ENCODE measurements at regions not wholly inside any gene's neighbourhood (a gene's known extent, or its start where the extent isn't known, plus 50 kb on each side); places are given as distances from the start of the nearest gene placed in this dataset.

GRCh38 chr5:126168785-126169184 is 254.4 kb upstream of the GRAMD2B start:
- peaks cover 5 to 23% of the 10 kb centered on the region in 2 donors for H3K9me3 ChIP-seq (ENCODE audit: control insufficient read depth in 2 of 2, low read length in 2 of 2)
- no peaks in the 10 kb centered on the region for H3K27me3 ChIP-seq (ENCODE audit: control insufficient read depth in 1 of 2, insufficient read depth in 2 of 2, low read length in 2 of 2)
- peaks cover 3% of the 10 kb centered on the region for H3K4me1 ChIP-seq (ENCODE audit: control insufficient read depth, insufficient read depth, low read length)
- H3K36me3 ChIP-seq (ENCODE audit: control insufficient read depth in 2 of 2, insufficient read depth in 2 of 2, low read length in 2 of 2): no peaks in the 10 kb centered on the region
- H3K9ac ChIP-seq (ENCODE audit: low read length in 2 of 2): no peak overlapping the region
- H3K4me3 ChIP-seq (ENCODE audit: low read length in 2 of 2): no peak overlapping the region
- H3K27ac ChIP-seq (ENCODE audit: low read length): no peak overlapping the region

GRCh38 chr5:126171916-126172315 is 251.3 kb upstream of the GRAMD2B start:
- Histone ChIP-seq H3K27me3 (ENCODE audit: control insufficient read depth in 1 of 2, insufficient read depth in 2 of 2, low read length in 2 of 2) (no peaks in the 10 kb centered on the region), H3K27ac (ENCODE audit: low read length) (no peak overlapping the region), H3K36me3 (ENCODE audit: control insufficient read depth in 2 of 2, insufficient read depth in 2 of 2, low read length in 2 of 2) (no peaks in the 10 kb centered on the region), H3K9me3 (ENCODE audit: control insufficient read depth in 2 of 2, low read length in 2 of 2) (peaks cover 0 to 18% of the 10 kb centered on the region in 2 donors), H3K4me1 (ENCODE audit: control insufficient read depth, insufficient read depth, low read length) (peaks cover 3% of the 10 kb centered on the region), H3K9ac (ENCODE audit: low read length in 2 of 2) (no peak overlapping the region), H3K4me3 (ENCODE audit: low read length in 2 of 2) (no peak overlapping the region)

GRCh38 chr5:126172812-126173211 is 250.4 kb upstream of the GRAMD2B start:
- Histone ChIP-seq H3K27me3 (ENCODE audit: control insufficient read depth in 1 of 2, insufficient read depth in 2 of 2, low read length in 2 of 2) (no peaks in the 10 kb centered on the region), H3K9me3 (ENCODE audit: control insufficient read depth in 2 of 2, low read length in 2 of 2) (peaks cover 0 to 15% of the 10 kb centered on the region in 2 donors), H3K4me1 (ENCODE audit: control insufficient read depth, insufficient read depth, low read length) (peaks cover 1% of the 10 kb centered on the region), H3K36me3 (ENCODE audit: control insufficient read depth in 2 of 2, insufficient read depth in 2 of 2, low read length in 2 of 2) (no peaks in the 10 kb centered on the region), H3K9ac (ENCODE audit: low read length in 2 of 2) (no peak overlapping the region), H3K27ac (ENCODE audit: low read length) (no peak overlapping the region), H3K4me3 (ENCODE audit: low read length in 2 of 2) (no peak overlapping the region)

- no peaks in the 10 kb centered on the region for H3K4me1 ChIP-seq (ENCODE audit: control insufficient read depth, insufficient read depth, low read length)
- H3K4me3 ChIP-seq (ENCODE audit: low read length in 2 of 2): no peak overlapping the region
- no peak overlapping the region for H3K9ac ChIP-seq (ENCODE audit: low read length in 2 of 2)
- no peaks in the 10 kb centered on the region for H3K36me3 ChIP-seq (ENCODE audit: control insufficient read depth in 2 of 2, insufficient read depth in 2 of 2, low read length in 2 of 2)
- H3K27me3 ChIP-seq (ENCODE audit: control insufficient read depth in 1 of 2, insufficient read depth in 2 of 2, low read length in 2 of 2): no peaks in the 10 kb centered on the region
- H3K27ac ChIP-seq (ENCODE audit: low read length): no peak overlapping the region
- no peaks in the 10 kb centered on the region for H3K9me3 ChIP-seq (ENCODE audit: control insufficient read depth in 2 of 2, low read length in 2 of 2)
Observed at GRCh38 chr5:126178521-126178920, 244.7 kb upstream of the GRAMD2B start.

GRCh38 chr5:126182971-126183695 is 240.1 kb upstream of the GRAMD2B start:
- no peak overlapping the region for H3K9ac ChIP-seq (ENCODE audit: low read length in 2 of 2)
- H3K27ac ChIP-seq (ENCODE audit: low read length): no peak overlapping the region
- no peaks in the 10 kb centered on the region for H3K4me1 ChIP-seq (ENCODE audit: control insufficient read depth, insufficient read depth, low read length)
- no peak overlapping the region for H3K4me3 ChIP-seq (ENCODE audit: low read length in 2 of 2)
- no peaks in the 10 kb centered on the region for H3K27me3 ChIP-seq (ENCODE audit: control insufficient read depth in 1 of 2, insufficient read depth in 2 of 2, low read length in 2 of 2)
- no peaks in the 10 kb centered on the region for H3K9me3 ChIP-seq (ENCODE audit: control insufficient read depth in 2 of 2, low read length in 2 of 2)
- no peaks in the 10 kb centered on the region for H3K36me3 ChIP-seq (ENCODE audit: control insufficient read depth in 2 of 2, insufficient read depth in 2 of 2, low read length in 2 of 2)

GRCh38 chr5:126184474-126184873 is 238.7 kb upstream of the GRAMD2B start:
- Histone ChIP-seq H3K4me1 (ENCODE audit: control insufficient read depth, insufficient read depth, low read length) (no peaks in the 10 kb centered on the region), H3K9me3 (ENCODE audit: control insufficient read depth in 2 of 2, low read length in 2 of 2) (no peaks in the 10 kb centered on the region), H3K9ac (ENCODE audit: low read length in 2 of 2) (no peak overlapping the region), H3K27me3 (ENCODE audit: control insufficient read depth in 1 of 2, insufficient read depth in 2 of 2, low read length in 2 of 2) (no peaks in the 10 kb centered on the region), H3K36me3 (ENCODE audit: control insufficient read depth in 2 of 2, insufficient read depth in 2 of 2, low read length in 2 of 2) (no peaks in the 10 kb centered on the region), H3K4me3 (ENCODE audit: low read length in 2 of 2) (no peak overlapping the region), H3K27ac (ENCODE audit: low read length) (no peak overlapping the region)

- no peaks in the 10 kb centered on the region for H3K4me1 ChIP-seq (ENCODE audit: control insufficient read depth, insufficient read depth, low read length)
- H3K27ac ChIP-seq (ENCODE audit: low read length): no peak overlapping the region
Observed at GRCh38 chr5:126186210-126186609, 237.0 kb upstream of the GRAMD2B start.

GRCh38 chr5:126188804-126189203 is 234.4 kb upstream of the GRAMD2B start:
- no peak overlapping the region for H3K9ac ChIP-seq (ENCODE audit: low read length in 2 of 2)

More at GRCh38 chr5:126186210-126186609, 237.0 kb upstream of the GRAMD2B start:
- H3K9me3 ChIP-seq (ENCODE audit: control insufficient read depth in 2 of 2, low read length in 2 of 2): no peaks in the 10 kb centered on the region
- H3K27me3 ChIP-seq (ENCODE audit: control insufficient read depth in 1 of 2, insufficient read depth in 2 of 2, low read length in 2 of 2): no peaks in the 10 kb centered on the region
- no peak overlapping the region for H3K4me3 ChIP-seq (ENCODE audit: low read length in 2 of 2)
- H3K9ac ChIP-seq (ENCODE audit: low read length in 2 of 2): no peak overlapping the region
- no peaks in the 10 kb centered on the region for H3K36me3 ChIP-seq (ENCODE audit: control insufficient read depth in 2 of 2, insufficient read depth in 2 of 2, low read length in 2 of 2)

GRCh38 chr5:126189231-126189630 is 234.0 kb upstream of the GRAMD2B start:
- H3K4me1 ChIP-seq (ENCODE audit: control insufficient read depth, insufficient read depth, low read length): no peaks in the 10 kb centered on the region
- no peak overlapping the region for H3K27ac ChIP-seq (ENCODE audit: low read length)
- no peak overlapping the region for H3K9ac ChIP-seq (ENCODE audit: low read length in 2 of 2)
- no peak overlapping the region for H3K4me3 ChIP-seq (ENCODE audit: low read length in 2 of 2)
- no peaks in the 10 kb centered on the region for H3K36me3 ChIP-seq (ENCODE audit: control insufficient read depth in 2 of 2, insufficient read depth in 2 of 2, low read length in 2 of 2)
- H3K27me3 ChIP-seq (ENCODE audit: control insufficient read depth in 1 of 2, insufficient read depth in 2 of 2, low read length in 2 of 2): no peaks in the 10 kb centered on the region
- H3K9me3 ChIP-seq (ENCODE audit: control insufficient read depth in 2 of 2, low read length in 2 of 2): no peaks in the 10 kb centered on the region

More at GRCh38 chr5:126188804-126189203, 234.4 kb upstream of the GRAMD2B start:
- Histone ChIP-seq H3K36me3 (ENCODE audit: control insufficient read depth in 2 of 2, insufficient read depth in 2 of 2, low read length in 2 of 2) (no peaks in the 10 kb centered on the region), H3K9me3 (ENCODE audit: control insufficient read depth in 2 of 2, low read length in 2 of 2) (no peaks in the 10 kb centered on the region), H3K4me3 (ENCODE audit: low read length in 2 of 2) (no peak overlapping the region), H3K4me1 (ENCODE audit: control insufficient read depth, insufficient read depth, low read length) (no peaks in the 10 kb centered on the region), H3K27me3 (ENCODE audit: control insufficient read depth in 1 of 2, insufficient read depth in 2 of 2, low read length in 2 of 2) (no peaks in the 10 kb centered on the region), H3K27ac (ENCODE audit: low read length) (no peak overlapping the region)

GRCh38 chr5:126189862-126190261 is 233.3 kb upstream of the GRAMD2B start:
- Histone ChIP-seq H3K4me1 (ENCODE audit: control insufficient read depth, insufficient read depth, low read length) (no peaks in the 10 kb centered on the region), H3K27ac (ENCODE audit: low read length) (no peak overlapping the region), H3K27me3 (ENCODE audit: control insufficient read depth in 1 of 2, insufficient read depth in 2 of 2, low read length in 2 of 2) (no peaks in the 10 kb centered on the region), H3K9ac (ENCODE audit: low read length in 2 of 2) (no peak overlapping the region), H3K4me3 (ENCODE audit: low read length in 2 of 2) (no peak overlapping the region), H3K36me3 (ENCODE audit: control insufficient read depth in 2 of 2, insufficient read depth in 2 of 2, low read length in 2 of 2) (no peaks in the 10 kb centered on the region), H3K9me3 (ENCODE audit: control insufficient read depth in 2 of 2, low read length in 2 of 2) (no peaks in the 10 kb centered on the region)

- H3K27ac ChIP-seq (ENCODE audit: low read length): no peak overlapping the region
- no peak overlapping the region for H3K4me3 ChIP-seq (ENCODE audit: low read length in 2 of 2)
- no peak overlapping the region for H3K9ac ChIP-seq (ENCODE audit: low read length in 2 of 2)
- no peaks in the 10 kb centered on the region for H3K27me3 ChIP-seq (ENCODE audit: control insufficient read depth in 1 of 2, insufficient read depth in 2 of 2, low read length in 2 of 2)
- no peaks in the 10 kb centered on the region for H3K36me3 ChIP-seq (ENCODE audit: control insufficient read depth in 2 of 2, insufficient read depth in 2 of 2, low read length in 2 of 2)
- H3K4me1 ChIP-seq (ENCODE audit: control insufficient read depth, insufficient read depth, low read length): no peaks in the 10 kb centered on the region
- no peaks in the 10 kb centered on the region for H3K9me3 ChIP-seq (ENCODE audit: control insufficient read depth in 2 of 2, low read length in 2 of 2)
Observed at GRCh38 chr5:126192226-126192625, 231.0 kb upstream of the GRAMD2B start.

Measured in stomach smooth muscle (tissue), 2 donors.